B cell (primary cell): ENCODE measurements at regions not wholly inside any gene's neighbourhood (a gene's known extent, or its start where the extent isn't known, plus 50 kb on each side); places are given as distances from the start of the nearest gene placed in this dataset.

Source experiments
- ATAC-seq: fragments of 200-7000 bp; cut with Tn5 transposase; one replicate; pipeline ENCODE4 v1.10.0; 2021; ENCODE audit warnings: low read depth, mild to moderate bottlenecking, moderate number of reproducible peaks, moderate library complexity
- CTCF ChIA-PET: fragments of 350-600 bp; sonication (Branson Sonifier 250); formaldehyde crosslinking; loops from one replicate; lab custom pipeline; 2021; ENCODE audit warnings: antibody characterized with exemption, inconsistent platforms; lab: Charles Lee
- POLR2A ChIA-PET: fragments of 350-600 bp; sonication (Branson Sonifier 250); formaldehyde crosslinking; loops from one replicate; lab custom pipeline; 2021; ENCODE audit warnings: antibody characterized with exemption; lab: Charles Lee
- DNase-seq: peaks from one replicate; pipeline ENCODE4 v3.0.0; 2013
- H2AFZ ChIP-seq: 2 replicates; pipeline ENCODE4 v1.6.1; 2012; ENCODE audit warnings: mild to moderate bottlenecking, low read depth, low read length; ENCODE audit not compliant: insufficient read depth, poor library complexity, severe bottlenecking
- H3K27ac ChIP-seq, 2 donors: 1 replicate in 1 of 2; 2 replicates in 1 of 2; pipeline ENCODE4 v1.5.1; 2012 to 2013; ENCODE audit warnings: low read length in 2 of 2, mild to moderate bottlenecking in 2 of 2, moderate library complexity in 1 of 2
- H3K27me3 ChIP-seq, 4 experiments: fragments of 200-600 bp in 1 of 4; sonication (generic) in 1 of 4; replicated peaks in 1 of 4; 1 replicate in 2 of 4; 2 replicates in 2 of 4; pipeline versions ENCODE4 v1.6.1 to v1.7.0; 2013 to 2016; ENCODE audit warnings: low read length in 3 of 4, mild to moderate bottlenecking in 2 of 4, mixed read lengths in 1 of 4, moderate library complexity in 1 of 4; ENCODE audit not compliant: insufficient read depth in 4 of 4, control insufficient read depth in 3 of 4; ENCODE audit errors: control extremely low read depth in 1 of 4
- H3K36me3 ChIP-seq, 2 experiments: replicated peaks in 1 of 2; 1 replicate in 1 of 2; 2 replicates in 1 of 2; pipeline versions ENCODE4 v1.6.1 to v1.7.1; 2013; ENCODE audit warnings: low read length in 1 of 2; ENCODE audit not compliant: insufficient read depth in 2 of 2, control insufficient read depth in 1 of 2; ENCODE audit errors: control extremely low read depth in 1 of 2, extremely low read depth in 1 of 2
- H3K4me1 ChIP-seq, 2 donors: fragments of 200-600 bp in 1 of 2; sonication (generic) in 1 of 2; 1 replicate in 1 of 2; 2 replicates in 1 of 2; pipeline versions ENCODE4 v1.5.1 to v1.6.1; 2013 to 2017; ENCODE audit warnings: low read length in 2 of 2; ENCODE audit not compliant: control insufficient read depth in 2 of 2, insufficient read depth in 2 of 2
- H3K4me2 ChIP-seq: replicated peaks from 2 replicates; pipeline ENCODE3; 2012; ENCODE audit warnings: mild to moderate bottlenecking, low read depth, low read length; ENCODE audit not compliant: poor library complexity, severe bottlenecking
- H3K4me3 ChIP-seq, 5 experiments: fragments of 200-600 bp in 1 of 5; sonication (generic) in 1 of 5; 1 replicate in 3 of 5; 2 replicates in 2 of 5; pipeline versions ENCODE4 v1.5.1 to v1.7.0; 2011 to 2016; ENCODE audit warnings: low read length in 4 of 5, mild to moderate bottlenecking in 4 of 5, low read depth in 2 of 5, control low read depth in 1 of 5, moderate library complexity in 1 of 5; ENCODE audit not compliant: insufficient read depth in 1 of 5; ENCODE audit errors: control extremely low read depth in 1 of 5, extremely low read depth in 1 of 5
- H3K79me2 ChIP-seq: fragments of 200-600 bp; sonication (generic); one replicate; pipeline ENCODE4 v1.6.0; 2016; ENCODE audit warnings: low read length; ENCODE audit not compliant: control insufficient read depth, insufficient read depth
- H3K9ac ChIP-seq: fragments of 200-600 bp; sonication (generic); 2 replicates; pipeline ENCODE4 v1.6.1; 2017; ENCODE audit warnings: mild to moderate bottlenecking, low read length, moderate library complexity
- H3K9me3 ChIP-seq, 3 donors: one replicate each; pipeline versions ENCODE4 v1.6.1 to v1.7.1; 2013; ENCODE audit warnings: low read length in 2 of 3; ENCODE audit not compliant: control insufficient read depth in 2 of 3, insufficient read depth in 1 of 3; ENCODE audit errors: control extremely low read depth in 1 of 3
- H4K20me1 ChIP-seq: 2 replicates; pipeline ENCODE4 v1.6.0; 2012; ENCODE audit warnings: mild to moderate bottlenecking, low read length; ENCODE audit not compliant: insufficient read depth, control insufficient read depth, poor library complexity, severe bottlenecking
- H3K27ac Mint-ChIP-seq: one replicate; pipeline ENCODE4 v1.8.0; 2021; ENCODE audit warnings: mixed read lengths
- H3K27me3 Mint-ChIP-seq: one replicate; pipeline ENCODE4 v1.8.0; 2021; ENCODE audit warnings: mixed read lengths
- H3K4me1 Mint-ChIP-seq: one replicate; pipeline ENCODE4 v1.8.0; 2021; ENCODE audit warnings: mixed read lengths
- H3K4me3 Mint-ChIP-seq: one replicate; pipeline ENCODE4 v1.8.0; 2021; ENCODE audit warnings: mixed read lengths
- H3K9me3 Mint-ChIP-seq: one replicate; pipeline ENCODE4 v1.8.0; 2022; ENCODE audit warnings: mixed read lengths; ENCODE audit not compliant: insufficient read depth
- CTCF ChIP-seq: fragments of 200-600 bp; IDR thresholded peaks from one replicate; pipeline ENCODE4 v1.8.0; 2022; ENCODE audit warnings: antibody characterized with exemption, mild to moderate bottlenecking
- EZH2 ChIP-seq: IDR thresholded peaks from 2 replicates; pipeline ENCODE4 v1.6.1; 2012; ENCODE audit warnings: borderline replicate concordance, low read depth, mild to moderate bottlenecking, moderate library complexity, low read length; ENCODE audit not compliant: insufficient read depth, poor library complexity, severe bottlenecking
- WGBS: methylation state at CpG from one replicate; pipeline ENCODE4 v1.1.5; 2013; ENCODE audit warnings: missing lambda C conversion rate; ENCODE audit not compliant: insufficient coverage; 5-methylcytosine and 5-hydroxymethylcytosine counted together
- intact Hi-C: fragments of 100-400 bp; cut with micrococcal nuclease; formaldehyde crosslinking; loops from one replicate; pipeline ENCODE4 v1.10.0; 2022

GRCh38 chr20:58001381-58001780 is 227.1 kb downstream of the ANKRD60 start:
- H3K79me2 ChIP-seq = no peaks in the 10 kb centered on the region
- Mint-ChIP-seq H3K4me1 (peaks cover 16% of the 10 kb centered on the region), H3K27ac (no peak overlapping the region), H3K9me3 (no peaks in the 10 kb centered on the region), H3K27me3 (peaks cover 16% of the 10 kb centered on the region), H3K4me3 (no peak overlapping the region)
- no peaks in the 10 kb centered on the region for H4K20me1 ChIP-seq
- no peak overlapping the region for H3K4me2 ChIP-seq
- CTCF ChIA-PET = no interaction called here
- intact Hi-C loops = no loop called here
- H2AFZ ChIP-seq = no peak overlapping the region
- H3K9me3 ChIP-seq = peaks cover 0 to 5% (median 0%) of the 10 kb centered on the region in 3 donors
- POLR2A ChIA-PET = no interaction called here
- no peak overlapping the region for H3K27ac ChIP-seq
- no peak for ATAC-seq
- H3K4me3 ChIP-seq = no peak overlapping the region
- WGBS = 94% methylated on average over 12 of the region's 13 CpGs
- TF ChIP-seq EZH2 (no peak), CTCF (no peak)
- no peaks in the 10 kb centered on the region for H3K36me3 ChIP-seq
- peaks cover 0 to 5% (median 2%) of the 10 kb centered on the region in 4 experiments for H3K27me3 ChIP-seq
- no peak for DNase-seq
- H3K4me1 ChIP-seq = peaks cover 13% of the 10 kb centered on the region in 2 donors
- no peak overlapping the region for H3K9ac ChIP-seq

GRCh38 chr20:58000861-58001260 is 227.6 kb downstream of the ANKRD60 start:
- Histone ChIP-seq H2AFZ (no peak overlapping the region), H4K20me1 (no peaks in the 10 kb centered on the region), H3K27ac (no peak overlapping the region), H3K27me3 (peaks cover 0 to 5% (median 2%) of the 10 kb centered on the region in 4 experiments), H3K9ac (no peak overlapping the region), H3K4me1 (peaks cover 13% of the 10 kb centered on the region in 2 donors), H3K4me2 (no peak overlapping the region), H3K36me3 (no peaks in the 10 kb centered on the region), H3K4me3 (no peak overlapping the region), H3K9me3 (peaks cover 0 to 5% (median 0%) of the 10 kb centered on the region in 3 donors), H3K79me2 (no peaks in the 10 kb centered on the region)
- no peak overlapping the region for H3K27ac Mint-ChIP-seq
- CTCF ChIA-PET = no interaction called here
- peaks cover 16% of the 10 kb centered on the region for H3K4me1 Mint-ChIP-seq
- DNase-seq (no peak), ATAC-seq (no peak)
- intact Hi-C loops = no loop called here
- POLR2A ChIA-PET = no interaction called here
- TF ChIP-seq EZH2 = no peak
- TF ChIP-seq CTCF = no peak
- H3K27me3 Mint-ChIP-seq = peaks cover 14% of the 10 kb centered on the region
- H3K9me3 Mint-ChIP-seq = no peaks in the 10 kb centered on the region
- WGBS = 100% methylated on average over 2 of the region's 2 CpGs
- H3K4me3 Mint-ChIP-seq = no peak overlapping the region
